ENCODE measurements at regions not wholly inside any gene's neighbourhood (a gene's known extent, or its start where the extent isn't known, plus 50 kb on each side); places are given as distances from the start of the nearest gene placed in this dataset.

GRCh38 chr18:40907842-40908241 is 1047.2 kb upstream of the PIK3C3 start:
- TF ChIP-seq, protein P1, sequence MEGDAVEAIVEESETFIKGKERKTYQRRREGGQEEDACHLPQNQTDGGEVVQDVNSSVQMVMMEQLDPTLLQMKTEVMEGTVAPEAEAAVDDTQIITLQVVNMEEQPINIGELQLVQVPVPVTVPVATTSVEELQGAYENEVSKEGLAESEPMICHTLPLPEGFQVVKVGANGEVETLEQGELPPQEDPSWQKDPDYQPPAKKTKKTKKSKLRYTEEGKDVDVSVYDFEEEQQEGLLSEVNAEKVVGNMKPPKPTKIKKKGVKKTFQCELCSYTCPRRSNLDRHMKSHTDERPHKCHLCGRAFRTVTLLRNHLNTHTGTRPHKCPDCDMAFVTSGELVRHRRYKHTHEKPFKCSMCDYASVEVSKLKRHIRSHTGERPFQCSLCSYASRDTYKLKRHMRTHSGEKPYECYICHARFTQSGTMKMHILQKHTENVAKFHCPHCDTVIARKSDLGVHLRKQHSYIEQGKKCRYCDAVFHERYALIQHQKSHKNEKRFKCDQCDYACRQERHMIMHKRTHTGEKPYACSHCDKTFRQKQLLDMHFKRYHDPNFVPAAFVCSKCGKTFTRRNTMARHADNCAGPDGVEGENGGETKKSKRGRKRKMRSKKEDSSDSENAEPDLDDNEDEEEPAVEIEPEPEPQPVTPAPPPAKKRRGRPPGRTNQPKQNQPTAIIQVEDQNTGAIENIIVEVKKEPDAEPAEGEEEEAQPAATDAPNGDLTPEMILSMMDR (IDR thresholded peaks at IDR 0.05), result no peak
- TF ChIP-seq POLR2A (IDR thresholded peaks at IDR 0.05) (no peak), EP300 (IDR thresholded peaks at IDR 0.05) (no peak)

All from ovary (tissue), 3 donors.